Activated naive CD4-positive, alpha-beta T cell treated with anti-CD3 and anti-CD28 coated beads, Interleukin-2, amount 10 ng/mL, durations not matched to agents 7 days and 5 days (primary cell): ENCODE measurements at regions not wholly inside any gene's neighbourhood (a gene's known extent, or its start where the extent isn't known, plus 50 kb on each side); places are given as distances from the start of the nearest gene placed in this dataset.
"Not testable (repeated sequence)": the region's sequence is repeated elsewhere in the genome, so short reads cannot be mapped to it uniquely, and the experiment has no call there.

Experiments used
- CTCF ChIA-PET: fragments of 350-600 bp; sonication (Branson Sonifier 250); formaldehyde crosslinking; loops from one replicate; lab custom pipeline; 2021; ENCODE audit warnings: antibody characterized with exemption; lab: Charles Lee
- DNase-seq: peaks from one replicate; pipeline ENCODE4 v3.0.0-alpha.2; 2020
- H3K27ac Mint-ChIP-seq: one replicate; pipeline ENCODE4 v1.8.0; 2021; ENCODE audit warnings: mild to moderate bottlenecking, moderate library complexity, mixed read lengths
- H3K27me3 Mint-ChIP-seq: one replicate; pipeline ENCODE4 v1.8.0; 2021; ENCODE audit warnings: mild to moderate bottlenecking, mixed read lengths
- H3K36me3 Mint-ChIP-seq: one replicate; pipeline ENCODE4 v1.8.0; 2021; ENCODE audit warnings: mixed read lengths
- H3K4me1 Mint-ChIP-seq: one replicate; pipeline ENCODE4 v1.8.0; 2021; ENCODE audit warnings: mixed read lengths
- H3K4me3 Mint-ChIP-seq: one replicate; pipeline ENCODE4 v1.8.0; 2021; ENCODE audit warnings: mild to moderate bottlenecking, moderate library complexity, mixed read lengths
- H3K9me3 Mint-ChIP-seq: one replicate; pipeline ENCODE4 v1.8.0; 2021; ENCODE audit warnings: mixed read lengths

DNA sequence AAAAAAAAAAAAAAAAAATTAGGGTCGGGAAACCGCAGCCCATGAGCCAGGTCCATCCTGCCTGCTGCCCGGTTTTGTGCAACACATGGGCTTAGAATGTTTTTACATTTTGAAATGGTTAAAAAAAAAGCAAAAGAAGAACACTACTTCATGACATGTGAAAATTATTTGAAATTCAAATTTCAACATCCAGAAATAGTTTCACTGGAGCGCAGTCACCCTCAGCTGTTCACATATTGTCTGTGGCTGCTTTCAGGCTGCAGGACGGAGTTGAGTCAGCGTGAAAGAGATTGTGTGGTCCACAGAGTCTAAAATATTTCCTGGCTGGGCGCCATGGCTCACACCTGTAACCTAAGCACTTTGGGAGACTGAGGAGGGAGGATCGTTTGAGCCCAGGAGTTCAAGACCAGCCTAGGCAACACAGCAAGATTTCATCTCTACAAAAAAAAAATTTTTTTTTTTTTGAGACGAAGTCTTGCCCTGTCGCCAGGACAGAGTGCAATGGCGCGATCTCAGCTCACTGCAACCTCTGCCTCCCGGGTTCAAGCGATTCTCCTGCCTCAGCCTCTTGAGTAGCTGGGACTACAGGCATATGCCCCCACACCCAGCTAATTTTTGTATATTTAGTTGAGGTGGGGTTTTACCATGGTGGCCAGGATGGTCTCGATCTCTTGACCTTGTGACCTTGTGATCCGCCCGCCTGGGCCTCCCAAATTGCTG, 63.9 kb upstream of the ECHDC3 start:
- CTCF ChIA-PET, result no interaction called here
- Mint-ChIP-seq H3K4me3 (no peak overlapping the region), H3K9me3 (peaks cover 9% of the 10 kb centered on the region), H3K4me1 (peaks cover 22% of the 10 kb centered on the region), H3K27me3 (peaks cover 51% of the 10 kb centered on the region), H3K36me3 (no peaks in the 10 kb centered on the region), H3K27ac (no peak overlapping the region)
- no peak for DNase-seq

DNA sequence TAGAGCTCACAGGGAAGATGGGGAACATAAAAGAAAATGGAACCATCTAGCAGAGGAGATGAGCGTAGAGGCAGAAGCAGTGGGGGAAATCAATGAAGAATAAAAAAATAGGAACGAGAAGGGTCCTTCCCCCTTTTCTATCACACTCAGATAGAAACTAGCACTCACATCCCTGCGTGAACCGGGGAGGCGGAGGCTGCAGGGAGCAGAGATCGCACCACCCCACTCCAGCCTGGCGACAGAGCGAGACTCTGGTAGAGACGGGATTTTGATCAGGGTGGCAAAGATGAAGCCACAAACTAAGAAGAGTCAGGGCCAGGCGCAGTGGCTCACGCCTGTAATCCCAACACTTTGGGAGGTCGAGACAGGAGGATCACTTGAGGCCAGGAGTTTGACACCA, 64.7 kb upstream of the ECHDC3 start:
- H3K4me3 Mint-ChIP-seq, result no peak overlapping the region
- peaks cover 19% of the 10 kb centered on the region for H3K4me1 Mint-ChIP-seq
- no peak overlapping the region for H3K27ac Mint-ChIP-seq
- CTCF ChIA-PET, result no interaction called here
- DNase-seq, result no peak
- H3K9me3 Mint-ChIP-seq, result peaks cover 9% of the 10 kb centered on the region
- no peaks in the 10 kb centered on the region for H3K36me3 Mint-ChIP-seq
- peaks cover 56% of the 10 kb centered on the region for H3K27me3 Mint-ChIP-seq

DNA sequence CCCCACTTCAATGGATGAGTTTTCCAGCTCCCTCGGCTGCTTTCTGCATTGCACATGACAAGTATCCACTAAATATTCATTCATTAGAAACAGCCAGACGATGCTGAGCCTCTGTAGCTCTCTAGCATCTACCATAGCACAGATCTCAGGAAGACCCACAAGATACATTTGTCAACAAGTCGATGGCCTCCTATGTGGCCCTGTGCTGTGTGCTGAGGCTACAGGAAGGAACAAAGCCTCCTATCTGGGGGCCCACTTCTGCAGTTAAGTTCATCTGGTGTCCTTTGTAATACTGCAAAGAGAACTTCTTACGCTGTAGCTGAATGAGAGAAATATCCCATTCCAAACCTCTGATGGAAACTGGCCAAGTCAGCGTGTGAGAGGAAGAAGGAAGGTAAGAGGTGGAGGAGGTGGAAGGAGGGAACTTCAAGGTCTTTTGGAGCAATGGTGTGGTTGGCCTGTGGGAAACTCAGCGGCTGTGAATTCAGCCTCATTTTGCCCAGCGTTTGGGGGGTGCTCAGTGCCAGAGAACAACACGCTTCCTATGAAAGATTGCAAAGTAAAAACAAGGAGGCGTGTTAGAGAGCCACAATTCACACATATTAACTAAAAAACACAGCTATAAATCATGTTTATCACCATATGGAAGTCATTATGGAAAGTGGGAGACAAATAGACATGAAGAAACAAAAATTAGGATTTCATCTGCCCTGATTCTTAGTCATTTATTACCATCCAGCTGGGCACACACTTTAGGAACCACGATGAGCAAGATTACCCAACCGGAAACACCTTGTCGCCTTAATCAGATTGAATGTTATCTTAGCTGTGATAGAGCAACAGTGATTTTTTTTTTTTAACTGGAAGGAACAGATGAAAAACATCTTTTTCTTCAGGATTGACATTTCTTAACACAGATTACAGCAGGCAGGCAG, 62.2 kb upstream of the USP6NL start:
- Mint-ChIP-seq H3K4me3 (no peak overlapping the region), H3K36me3 (no peaks in the 10 kb centered on the region), H3K4me1 (peaks cover 23% of the 10 kb centered on the region), H3K27ac (no peak overlapping the region), H3K27me3 (peaks cover 38% of the 10 kb centered on the region), H3K9me3 (peaks cover 9% of the 10 kb centered on the region)
- no peak for DNase-seq
- CTCF ChIA-PET, result interaction anchor here (0.7 kb wide), 1 partner anchor 152 kb away, joined by 3 read pairs; no protein-coding TSS in a partner anchor

DNA sequence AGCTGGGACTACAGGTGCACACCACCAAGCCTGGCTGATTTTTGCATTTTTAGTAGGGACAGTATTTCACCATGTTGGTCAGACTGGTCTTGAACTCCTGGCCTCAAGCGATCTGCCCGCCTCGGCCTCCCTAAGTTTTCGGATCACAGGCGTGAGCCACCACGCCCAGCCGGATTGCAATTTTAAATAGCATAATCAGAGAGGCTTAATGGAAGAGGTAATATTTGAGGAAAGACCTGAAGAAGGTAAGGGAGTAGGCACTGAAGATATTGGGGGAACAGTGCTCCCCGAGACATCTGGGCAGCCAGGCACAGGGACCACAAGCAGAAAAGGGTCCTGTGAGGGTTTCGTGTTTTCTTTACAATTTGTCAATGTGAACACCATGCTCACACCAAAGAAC, 61.4 kb upstream of the USP6NL start:
- DNase-seq, result no peak
- Mint-ChIP-seq H3K4me3 (no peak overlapping the region), H3K27ac (no peak overlapping the region), H3K9me3 (peaks cover 9% of the 10 kb centered on the region), H3K36me3 (no peaks in the 10 kb centered on the region), H3K27me3 (peaks cover 32% of the 10 kb centered on the region), H3K4me1 (peaks cover 23% of the 10 kb centered on the region)
- CTCF ChIA-PET, result no interaction called here

DNA sequence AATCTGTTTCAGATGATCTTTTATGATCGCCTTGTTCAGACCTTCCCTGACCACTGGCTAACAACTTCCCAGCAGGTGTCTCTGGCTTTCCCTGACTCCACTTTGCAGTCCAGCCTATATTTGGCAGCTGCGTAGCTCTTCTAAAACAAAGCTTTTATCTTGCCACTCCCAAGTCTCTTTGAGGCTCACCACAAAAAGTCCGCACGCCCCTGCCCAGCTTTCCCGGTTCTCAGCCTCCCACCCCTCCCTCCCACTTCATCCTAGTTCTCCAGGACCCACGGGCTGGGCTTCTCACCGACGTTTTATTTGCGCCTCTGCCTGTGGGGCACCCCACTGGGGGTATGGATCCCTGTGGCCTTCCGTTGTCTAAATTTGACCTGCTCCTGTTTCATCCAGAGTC, 58.9 kb upstream of the USP6NL start:
- no peak overlapping the region for H3K27ac Mint-ChIP-seq
- H3K4me1 Mint-ChIP-seq, result peaks cover 25% of the 10 kb centered on the region
- DNase-seq, result no peak
- H3K9me3 Mint-ChIP-seq, result peaks cover 7% of the 10 kb centered on the region
- peaks cover 1% of the 10 kb centered on the region for H3K36me3 Mint-ChIP-seq
- no peak overlapping the region for H3K4me3 Mint-ChIP-seq
- peaks cover 23% of the 10 kb centered on the region for H3K27me3 Mint-ChIP-seq
- CTCF ChIA-PET, result interaction anchor here (1.1 kb wide), 1 partner anchor 8 kb away, joined by 3 read pairs; no protein-coding TSS in a partner anchor

DNA sequence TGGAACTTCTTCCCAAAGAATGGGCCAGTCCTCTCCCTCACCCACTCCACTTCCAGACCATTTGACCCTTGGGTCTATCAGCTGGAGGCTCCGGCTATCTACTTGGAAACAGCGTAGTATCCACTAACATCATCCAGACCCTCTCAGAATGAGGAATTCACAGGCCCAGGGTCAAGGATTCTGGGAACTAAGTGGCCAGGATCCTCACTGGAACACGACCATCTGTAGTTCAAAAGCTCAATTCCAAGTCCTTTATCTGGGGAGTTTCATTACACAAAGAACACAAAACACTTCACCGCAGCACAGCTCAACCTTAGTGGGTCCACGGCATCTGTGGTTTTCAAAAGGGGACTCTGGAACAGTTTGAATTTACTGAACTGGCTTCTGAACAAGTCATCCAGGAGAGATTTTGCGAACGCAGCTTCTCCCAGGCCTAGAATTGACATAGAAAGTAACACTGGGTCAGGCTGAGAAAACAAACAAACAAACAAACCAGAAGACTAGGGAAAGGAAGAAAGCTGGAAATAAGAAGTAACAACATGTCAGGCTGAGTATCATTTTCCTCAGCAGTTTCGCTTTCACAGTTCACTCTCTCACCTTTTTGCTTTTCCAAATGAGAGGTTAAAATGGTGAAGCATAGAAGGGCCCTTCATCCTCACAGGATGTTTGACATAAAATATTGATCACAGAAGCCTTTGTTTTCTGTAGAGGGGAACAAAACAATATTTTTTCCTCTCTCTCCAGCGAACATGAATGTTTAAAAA, 57.6 kb upstream of the USP6NL start:
- Mint-ChIP-seq H3K36me3 (peaks cover 1% of the 10 kb centered on the region), H3K4me3 (no peak overlapping the region), H3K9me3 (peaks cover 4% of the 10 kb centered on the region), H3K27ac (no peak overlapping the region), H3K4me1 (peaks cover 22% of the 10 kb centered on the region), H3K27me3 (peaks cover 29% of the 10 kb centered on the region)
- CTCF ChIA-PET, result no interaction called here
- no peak for DNase-seq

DNA sequence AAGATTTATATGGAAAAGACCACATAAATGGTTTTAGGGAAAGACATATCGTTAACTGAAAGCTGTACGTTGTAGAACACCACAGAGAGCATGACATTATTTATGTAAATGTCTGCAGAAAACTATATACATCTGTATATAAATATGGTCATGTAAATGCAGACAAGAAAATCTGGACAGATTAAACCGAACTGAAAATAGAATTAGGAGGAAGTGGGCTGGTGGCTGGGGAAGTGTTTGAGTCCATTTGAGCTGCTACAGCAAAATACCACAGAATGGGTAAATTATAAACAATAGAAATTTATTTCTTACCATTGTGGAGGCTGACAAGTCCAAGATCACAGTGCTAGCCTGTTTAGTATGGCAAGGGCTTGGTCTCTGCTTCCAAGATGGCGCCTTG, 56.3 kb upstream of the USP6NL start:
- DNase-seq, result no peak
- H3K9me3 Mint-ChIP-seq, result peaks cover 4% of the 10 kb centered on the region
- H3K27me3 Mint-ChIP-seq, result peaks cover 24% of the 10 kb centered on the region
- CTCF ChIA-PET, result no interaction called here
- H3K27ac Mint-ChIP-seq, result no peak overlapping the region
- H3K36me3 Mint-ChIP-seq, result peaks cover 1% of the 10 kb centered on the region
- no peak overlapping the region for H3K4me3 Mint-ChIP-seq
- H3K4me1 Mint-ChIP-seq, result peaks cover 13% of the 10 kb centered on the region

DNA sequence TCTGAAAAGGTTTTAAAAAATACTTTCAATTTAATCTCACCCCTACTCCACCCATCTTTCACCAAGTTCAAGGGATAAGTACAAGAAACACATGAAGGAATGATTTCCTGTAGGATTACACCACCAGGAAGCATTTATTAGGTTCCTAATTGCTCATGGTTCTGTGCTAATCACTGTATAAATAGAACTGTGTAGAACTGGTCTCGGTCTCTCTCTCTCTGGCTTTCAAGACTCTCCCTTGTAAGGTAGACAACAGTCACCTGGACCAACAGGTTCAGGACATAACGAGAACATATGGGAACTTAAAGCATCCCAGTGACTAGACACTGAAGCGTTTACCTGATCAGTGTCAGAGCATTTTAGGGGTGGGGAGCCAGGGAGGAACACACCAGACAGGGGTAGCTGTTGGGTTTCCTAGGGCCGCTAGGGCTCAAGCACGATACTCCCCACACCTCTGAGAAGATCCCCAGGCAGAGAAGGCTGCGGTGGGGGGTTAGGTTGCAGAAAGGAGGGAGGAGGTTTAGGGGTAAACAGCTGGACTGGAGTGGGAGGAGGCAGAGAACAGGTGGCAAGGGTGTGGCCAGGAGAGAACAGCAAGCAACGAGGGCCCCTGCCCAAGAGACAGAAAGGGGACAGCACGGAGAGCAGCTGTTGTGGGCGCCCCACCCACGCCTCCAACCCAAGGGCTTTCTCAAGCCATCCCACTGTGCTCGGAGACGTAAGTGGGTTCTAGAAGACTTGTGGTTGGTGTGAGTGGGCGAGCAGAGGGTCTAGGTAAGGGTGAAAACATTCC, 52.5 kb upstream of the USP6NL start:
- peaks cover 1% of the 10 kb centered on the region for H3K36me3 Mint-ChIP-seq
- CTCF ChIA-PET, result no interaction called here
- no peak for DNase-seq
- H3K4me1 Mint-ChIP-seq, result peaks cover 14% of the 10 kb centered on the region
- peaks cover 40% of the 10 kb centered on the region for H3K27me3 Mint-ChIP-seq
- H3K4me3 Mint-ChIP-seq, result no peak overlapping the region
- no peak overlapping the region for H3K27ac Mint-ChIP-seq
- peaks cover 4% of the 10 kb centered on the region for H3K9me3 Mint-ChIP-seq

DNA sequence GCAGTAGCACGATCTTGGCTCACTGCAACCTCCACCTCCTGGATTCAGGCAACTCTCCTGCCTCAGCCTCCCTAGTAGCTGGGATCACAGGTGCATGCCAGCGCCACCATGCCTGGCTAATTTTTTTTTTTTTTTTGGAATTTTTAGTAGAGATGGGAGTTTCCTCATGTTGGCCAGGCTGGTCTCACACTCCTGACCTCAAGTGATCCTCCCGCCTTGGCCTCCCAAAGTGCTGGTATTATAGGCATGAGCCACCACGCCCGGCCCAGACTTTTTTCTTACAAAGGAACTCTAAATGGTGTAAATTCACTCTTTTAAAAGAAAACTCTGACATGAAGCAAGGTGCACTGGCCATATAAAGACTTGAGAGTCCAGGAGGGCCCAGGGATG, 51.7 kb upstream of the USP6NL start:
- DNase-seq, H3K9me3 Mint-ChIP-seq, H3K27ac Mint-ChIP-seq, CTCF ChIA-PET, H3K4me3 Mint-ChIP-seq, H3K36me3 Mint-ChIP-seq: not testable (repeated sequence)
- peaks cover 14% of the 10 kb centered on the region for H3K4me1 Mint-ChIP-seq
- peaks cover 45% of the 10 kb centered on the region for H3K27me3 Mint-ChIP-seq

DNA sequence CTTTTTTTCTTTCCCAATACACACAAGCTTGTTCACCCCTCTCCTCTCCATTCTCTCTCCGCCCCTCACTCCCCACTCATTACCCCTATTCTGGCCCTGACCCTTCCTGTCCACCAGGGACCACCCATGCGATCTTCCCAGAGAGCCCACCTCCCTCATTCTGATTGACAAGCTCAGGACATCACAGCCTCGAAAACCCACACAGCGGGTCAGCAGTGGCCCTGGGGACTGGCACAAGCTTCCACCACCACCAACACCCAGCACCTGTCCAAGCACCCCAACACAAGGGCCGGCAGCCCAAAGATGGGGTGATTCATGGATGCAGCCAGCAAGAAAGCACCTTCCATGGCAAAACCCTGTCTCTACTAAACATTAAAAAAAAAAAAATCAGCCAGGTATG, 50.0 kb upstream of the USP6NL start:
- CTCF ChIA-PET, result no interaction called here
- H3K27me3 Mint-ChIP-seq, result peaks cover 45% of the 10 kb centered on the region
- no peak for DNase-seq
- H3K27ac Mint-ChIP-seq, result no peak overlapping the region
- H3K36me3 Mint-ChIP-seq, result peaks cover 1% of the 10 kb centered on the region
- H3K9me3 Mint-ChIP-seq, result peaks cover 4% of the 10 kb centered on the region
- H3K4me3 Mint-ChIP-seq, result no peak overlapping the region
- H3K4me1 Mint-ChIP-seq, result peaks cover 12% of the 10 kb centered on the region
